Thymus (tissue), 11 donors: ENCODE measurements at regions not wholly inside any gene's neighbourhood (a gene's known extent, or its start where the extent isn't known, plus 50 kb on each side); places are given as distances from the start of the nearest gene placed in this dataset.

Experiments
- DNase-seq, 9 donors: peaks; one replicate each; pipeline ENCODE4 v3.0.0-alpha.2; 2013; ENCODE audit warnings: low spot score in 9 of 9, low read depth in 6 of 9, missing footprints in 1 of 9
- H3K27ac ChIP-seq, 2 donors: one replicate each; pipeline ENCODE4 v1.5.1; 2013; ENCODE audit warnings: control low read depth in 1 of 2, low read depth in 1 of 2, low read length in 1 of 2, mild to moderate bottlenecking in 1 of 2, moderate library complexity in 1 of 2
- H3K27me3 ChIP-seq, 2 donors: one replicate each; pipeline ENCODE4 v1.5.1; 2013; ENCODE audit warnings: low read length in 1 of 2; ENCODE audit not compliant: control insufficient read depth in 2 of 2, insufficient read depth in 1 of 2
- H3K36me3 ChIP-seq, 2 donors: one replicate each; pipeline ENCODE4 v1.5.1; 2013; ENCODE audit warnings: low read length in 1 of 2, mild to moderate bottlenecking in 1 of 2, moderate library complexity in 1 of 2; ENCODE audit not compliant: control insufficient read depth in 2 of 2, insufficient read depth in 2 of 2
- H3K4me1 ChIP-seq, 2 donors: one replicate each; pipeline ENCODE4 v1.5.1; 2013; ENCODE audit warnings: low read length in 2 of 2; ENCODE audit not compliant: control insufficient read depth in 2 of 2, insufficient read depth in 2 of 2
- H3K4me3 ChIP-seq, 2 donors: one replicate each; pipeline ENCODE4 v1.5.1; 2013; ENCODE audit warnings: low read length in 2 of 2, control low read depth in 1 of 2, mild to moderate bottlenecking in 1 of 2
- H3K9me3 ChIP-seq, 2 donors: one replicate each; pipeline ENCODE4 v1.5.1; 2013; ENCODE audit warnings: low read length in 1 of 2, mild to moderate bottlenecking in 1 of 2; ENCODE audit not compliant: control insufficient read depth in 2 of 2, insufficient read depth in 1 of 2
- WGBS: extraction: QIAGEN DNeasy Blood & Tissue Kit; methylation state at CpG from one replicate; pipeline ENCODE4 v1.1.7; 2013; 5-methylcytosine and 5-hydroxymethylcytosine counted together
- donor health status: healthy.

DNA sequence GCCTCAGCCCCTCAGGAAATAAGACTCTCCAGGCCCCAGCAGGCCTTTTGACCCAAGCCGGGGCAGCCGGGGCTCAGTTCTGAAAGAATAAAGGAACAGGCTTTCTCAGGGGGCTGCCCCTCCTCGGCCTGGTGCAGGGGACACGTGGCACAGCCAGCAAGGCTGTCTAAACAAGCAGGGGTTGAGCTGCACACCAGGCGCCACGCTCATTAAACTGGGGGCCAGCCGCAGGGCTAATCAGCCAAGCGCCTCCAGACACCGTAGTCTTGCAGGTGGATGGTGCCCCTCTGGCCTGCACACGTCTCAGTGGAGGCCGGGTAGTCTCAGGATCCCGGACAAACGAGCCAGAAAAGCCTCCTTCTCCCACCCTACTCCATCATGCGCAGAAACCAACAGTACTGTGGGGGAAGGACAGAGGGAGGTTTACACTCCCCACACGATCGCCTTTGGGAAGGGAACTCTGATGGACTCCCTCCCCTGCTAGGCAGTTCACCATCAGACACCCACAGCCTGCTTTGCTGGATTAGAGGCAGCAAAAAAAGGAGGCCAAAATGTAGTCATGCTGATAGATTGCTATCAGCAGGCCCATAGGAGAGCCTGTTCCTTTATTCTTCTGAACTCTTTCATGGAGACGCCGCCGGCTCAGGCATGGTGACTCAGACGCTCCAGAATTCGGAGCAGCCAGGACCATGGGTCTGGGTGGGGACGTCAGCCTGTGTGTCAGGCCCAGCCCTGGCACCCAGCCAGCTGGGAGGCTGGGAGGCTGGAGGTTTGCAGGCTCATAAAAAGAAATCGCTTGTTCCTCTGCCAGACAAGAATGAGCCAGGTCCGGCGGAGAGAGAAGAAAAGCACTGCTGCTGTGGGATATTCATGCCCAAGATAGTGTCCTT is 342.4 kb downstream of the BCOR start:
- peak in 1 of 9 donors; percentile 21 for DNase-seq
- Histone ChIP-seq H3K27ac (peak overlapping the region in 1 of 2 donors; percentile 80), H3K4me1 (peaks cover 14 to 65% of the 10 kb centered on the region in 2 donors), H3K9me3 (no peaks in the 10 kb centered on the region), H3K4me3 (no peak overlapping the region), H3K27me3 (no peaks in the 10 kb centered on the region), H3K36me3 (no peaks in the 10 kb centered on the region)
- WGBS, result 96% methylated on average over 25 of the region's 25 CpGs

DNA sequence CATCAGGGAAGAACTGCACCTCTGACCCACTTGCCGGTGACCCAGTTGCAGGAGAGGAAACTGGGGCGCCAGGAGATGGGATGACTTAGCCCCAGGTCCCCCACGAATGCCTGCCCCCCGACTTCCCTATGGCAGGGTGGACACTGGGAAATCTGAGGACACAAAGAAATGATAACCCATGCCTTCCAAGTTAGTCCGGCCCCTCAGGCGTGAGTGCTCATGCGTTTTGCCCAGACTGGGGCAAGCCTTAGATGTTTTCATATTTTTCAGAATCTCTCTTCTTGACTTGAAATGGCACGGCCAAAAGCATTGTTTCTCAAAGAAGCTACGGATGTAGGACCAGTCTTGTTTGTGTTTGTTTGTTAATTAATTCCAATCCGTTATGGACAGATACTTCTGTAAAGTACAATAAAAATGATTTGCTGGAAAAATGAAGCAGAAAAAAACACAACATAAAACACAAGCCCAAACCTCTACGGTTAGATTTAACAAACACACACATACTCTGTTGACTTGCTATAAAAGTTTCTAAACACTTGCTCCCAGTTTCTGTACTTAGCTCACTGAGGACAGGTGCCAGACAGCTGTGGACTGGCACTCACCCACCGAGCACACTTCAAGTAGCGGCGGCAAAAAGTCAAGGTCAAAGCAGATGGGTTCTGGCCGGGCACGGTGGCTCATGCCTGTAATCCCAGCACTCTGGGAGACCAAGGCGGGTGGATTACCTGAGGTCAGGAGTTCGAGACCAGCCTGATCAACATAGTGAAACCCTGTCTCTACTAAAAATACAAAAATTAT is 341.5 kb downstream of the BCOR start:
- H3K4me1 ChIP-seq, result peaks cover 8 to 64% of the 10 kb centered on the region in 2 donors
- WGBS, result 85% methylated on average over 18 of the region's 18 CpGs
- no peaks in the 10 kb centered on the region for H3K27me3 ChIP-seq
- no peak overlapping the region for H3K4me3 ChIP-seq
- H3K36me3 ChIP-seq, result no peaks in the 10 kb centered on the region
- H3K9me3 ChIP-seq, result no peaks in the 10 kb centered on the region
- DNase-seq, result no peak
- peak overlapping the region; percentile 18 to 80 for H3K27ac ChIP-seq

DNA sequence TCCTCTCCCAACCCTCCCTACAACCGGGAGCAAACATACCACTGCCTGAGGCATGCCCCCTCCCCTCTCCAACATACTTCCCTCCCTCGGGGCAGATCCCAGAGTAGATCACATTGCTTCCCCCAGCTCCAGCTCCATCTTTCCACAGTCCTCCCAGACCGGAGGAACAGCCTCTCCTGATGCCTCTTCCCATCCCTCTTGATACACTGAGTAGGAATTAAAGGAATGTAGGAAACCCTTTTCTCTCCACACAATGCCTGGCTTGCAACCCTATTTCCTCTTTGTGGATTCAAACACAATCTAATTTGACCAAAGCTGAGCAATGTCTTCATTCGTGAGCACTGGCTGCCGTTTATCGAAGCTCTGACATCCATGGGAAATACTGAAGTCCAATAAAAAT is 339.8 kb downstream of the BCOR start:
- H3K4me1 ChIP-seq, result peaks cover 8 to 58% of the 10 kb centered on the region in 2 donors
- H3K27me3 ChIP-seq, result no peaks in the 10 kb centered on the region
- H3K9me3 ChIP-seq, result no peaks in the 10 kb centered on the region
- 91% methylated on average over 6 of the region's 6 CpGs for WGBS
- no peaks in the 10 kb centered on the region for H3K36me3 ChIP-seq
- H3K4me3 ChIP-seq, result no peak overlapping the region
- H3K27ac ChIP-seq, result no peak overlapping the region
- DNase-seq, result no peak

GRCh38 chrX:39758791-39759525 is 338.8 kb downstream of the BCOR start:
- no peak for DNase-seq
- H3K27ac ChIP-seq, result peak overlapping the region; percentile 31 to 74
- 96% methylated on average over 17 of the region's 17 CpGs for WGBS

GRCh38 chrX:39759526-39760224 is 338.1 kb downstream of the BCOR start:
- Histone ChIP-seq H3K27me3 (no peaks in the 10 kb centered on the region), H3K9me3 (no peaks in the 10 kb centered on the region), H3K27ac (peak overlapping the region; percentile 31 to 74), H3K4me3 (no peak overlapping the region), H3K4me1 (peaks cover 10 to 64% of the 10 kb centered on the region in 2 donors), H3K36me3 (no peaks in the 10 kb centered on the region)
- WGBS, result 79% methylated on average over 15 of the region's 15 CpGs
- peak in 1 of 9 donors; percentile 27 for DNase-seq

More at GRCh38 chrX:39758791-39759525, 338.8 kb downstream of the BCOR start:
- Histone ChIP-seq H3K9me3 (no peaks in the 10 kb centered on the region), H3K4me3 (no peak overlapping the region), H3K27me3 (no peaks in the 10 kb centered on the region), H3K4me1 (peaks cover 6 to 57% of the 10 kb centered on the region in 2 donors), H3K36me3 (no peaks in the 10 kb centered on the region)

GRCh38 chrX:39760930-39761329 is 336.8 kb downstream of the BCOR start:
- Histone ChIP-seq H3K36me3 (no peaks in the 10 kb centered on the region), H3K27ac (no peak overlapping the region), H3K9me3 (no peaks in the 10 kb centered on the region), H3K4me1 (peaks cover 18 to 65% of the 10 kb centered on the region in 2 donors), H3K27me3 (no peaks in the 10 kb centered on the region), H3K4me3 (no peak overlapping the region)
- 90% methylated on average over 3 of the region's 3 CpGs for WGBS
- DNase-seq, result no peak

- H3K4me1 ChIP-seq, result peaks cover 25 to 70% of the 10 kb centered on the region in 2 donors
- H3K36me3 ChIP-seq, result no peaks in the 10 kb centered on the region
- DNase-seq, result no peak
- WGBS, result 96% methylated on average over 5 of the region's 5 CpGs
- no peaks in the 10 kb centered on the region for H3K27me3 ChIP-seq
- H3K27ac ChIP-seq, result no peak overlapping the region
- no peaks in the 10 kb centered on the region for H3K9me3 ChIP-seq
- H3K4me3 ChIP-seq, result no peak overlapping the region
Observed at GRCh38 chrX:39762266-39762841, 335.4 kb downstream of the BCOR start.

GRCh38 chrX:39764441-39764914 is 333.3 kb downstream of the BCOR start:
- H3K4me3 ChIP-seq, result no peak overlapping the region

More at GRCh38 chrX:39764441-39764914, 333.3 kb downstream of the BCOR start:
- Histone ChIP-seq H3K27me3 (no peaks in the 10 kb centered on the region), H3K4me1 (peaks cover 25 to 66% of the 10 kb centered on the region in 2 donors), H3K9me3 (no peaks in the 10 kb centered on the region), H3K27ac (peak overlapping the region in 1 of 2 donors; percentile 99), H3K36me3 (no peaks in the 10 kb centered on the region)
- 67% methylated on average over 10 of the region's 10 CpGs for WGBS
- peak in 2 of 9 donors; percentile 19 to 68 for DNase-seq
